ENCODE measurements at regions not wholly inside any gene's neighbourhood (a gene's known extent, or its start where the extent isn't known, plus 50 kb on each side); places are given as distances from the start of the nearest gene placed in this dataset.

DNA sequence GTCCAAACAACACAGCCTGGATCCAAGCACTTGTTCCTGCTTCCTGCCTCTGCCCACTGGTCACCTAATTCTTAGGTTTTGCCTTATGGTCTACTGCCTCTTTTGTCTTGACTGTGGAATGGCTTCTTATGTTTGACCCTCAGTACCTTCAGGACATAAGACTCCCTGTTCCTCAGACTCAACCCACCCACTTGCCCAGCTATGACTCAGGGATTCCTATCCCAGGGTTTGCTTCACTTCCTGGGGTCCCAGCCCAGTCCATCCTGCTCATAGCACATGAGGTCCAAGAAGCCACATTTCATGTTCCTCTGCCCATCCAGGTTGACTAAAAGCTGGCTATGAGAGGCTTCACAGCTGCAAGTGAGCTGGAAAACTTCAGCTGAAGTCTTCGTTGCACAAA is 320.9 kb upstream of the CDH5 start:
- TF ChIP-seq EZH2 (IDR thresholded peaks at IDR 0.05; ENCODE audit: borderline replicate concordance, insufficient read depth, low read depth, low read length, poor library complexity, severe bottlenecking), result no peak
- TF ChIP-seq, protein P1, sequence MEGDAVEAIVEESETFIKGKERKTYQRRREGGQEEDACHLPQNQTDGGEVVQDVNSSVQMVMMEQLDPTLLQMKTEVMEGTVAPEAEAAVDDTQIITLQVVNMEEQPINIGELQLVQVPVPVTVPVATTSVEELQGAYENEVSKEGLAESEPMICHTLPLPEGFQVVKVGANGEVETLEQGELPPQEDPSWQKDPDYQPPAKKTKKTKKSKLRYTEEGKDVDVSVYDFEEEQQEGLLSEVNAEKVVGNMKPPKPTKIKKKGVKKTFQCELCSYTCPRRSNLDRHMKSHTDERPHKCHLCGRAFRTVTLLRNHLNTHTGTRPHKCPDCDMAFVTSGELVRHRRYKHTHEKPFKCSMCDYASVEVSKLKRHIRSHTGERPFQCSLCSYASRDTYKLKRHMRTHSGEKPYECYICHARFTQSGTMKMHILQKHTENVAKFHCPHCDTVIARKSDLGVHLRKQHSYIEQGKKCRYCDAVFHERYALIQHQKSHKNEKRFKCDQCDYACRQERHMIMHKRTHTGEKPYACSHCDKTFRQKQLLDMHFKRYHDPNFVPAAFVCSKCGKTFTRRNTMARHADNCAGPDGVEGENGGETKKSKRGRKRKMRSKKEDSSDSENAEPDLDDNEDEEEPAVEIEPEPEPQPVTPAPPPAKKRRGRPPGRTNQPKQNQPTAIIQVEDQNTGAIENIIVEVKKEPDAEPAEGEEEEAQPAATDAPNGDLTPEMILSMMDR (IDR thresholded peaks at IDR 0.05), result no peak
- Mint-ChIP-seq H3K4me3 (no peak overlapping the region), H3K27ac (no peak overlapping the region), H3K4me1 (no peaks in the 10 kb centered on the region), H3K9me3 (ENCODE audit: insufficient read depth) (no peaks in the 10 kb centered on the region), H3K27me3 (peaks cover 3% of the 10 kb centered on the region)
- no peak for DNase-seq
- ATAC-seq (ENCODE audit: low read depth), result no peak
- Histone ChIP-seq H3K79me2 (ENCODE audit: control insufficient read depth, insufficient read depth, low read length) (no peaks in the 10 kb centered on the region), H3K36me3 (replicated peaks in 1 of 2; ENCODE audit: control extremely low read depth in 1 of 2, control insufficient read depth in 1 of 2, extremely low read depth in 1 of 2, insufficient read depth in 2 of 2, low read length in 1 of 2) (no peaks in the 10 kb centered on the region), H3K4me2 (replicated peaks; ENCODE audit: low read depth, low read length, poor library complexity, severe bottlenecking) (no peak overlapping the region), H3K4me1 (ENCODE audit: control insufficient read depth in 2 of 2, insufficient read depth in 2 of 2, low read length in 2 of 2) (no peaks in the 10 kb centered on the region), H4K20me1 (ENCODE audit: control insufficient read depth, insufficient read depth, low read length, poor library complexity, severe bottlenecking) (no peaks in the 10 kb centered on the region), H3K27ac (ENCODE audit: low read length in 2 of 2) (no peak overlapping the region), H2AFZ (ENCODE audit: insufficient read depth, low read depth, low read length, poor library complexity, severe bottlenecking) (no peak overlapping the region), H3K27me3 (replicated peaks in 1 of 4; ENCODE audit: control extremely low read depth in 1 of 4, control insufficient read depth in 3 of 4, insufficient read depth in 4 of 4, low read length in 3 of 4) (no peaks in the 10 kb centered on the region), H3K9me3 (ENCODE audit: control extremely low read depth in 1 of 3, control insufficient read depth in 2 of 3, insufficient read depth in 1 of 3, low read length in 2 of 3) (peaks cover 0 to 3% (median 0%) of the 10 kb centered on the region in 3 donors), H3K9ac (ENCODE audit: low read length) (no peak overlapping the region), H3K4me3 (ENCODE audit: control extremely low read depth in 1 of 5, extremely low read depth in 1 of 5, insufficient read depth in 1 of 5, low read depth in 2 of 5, low read length in 4 of 5) (no peak overlapping the region)
- POLR2A ChIA-PET, result no interaction called here
- 80% methylated on average over 1 of the region's 1 CpG for WGBS (ENCODE audit: insufficient coverage)
- CTCF ChIA-PET, result no interaction called here
- intact Hi-C loops (cut with micrococcal nuclease), result no loop called here

DNA sequence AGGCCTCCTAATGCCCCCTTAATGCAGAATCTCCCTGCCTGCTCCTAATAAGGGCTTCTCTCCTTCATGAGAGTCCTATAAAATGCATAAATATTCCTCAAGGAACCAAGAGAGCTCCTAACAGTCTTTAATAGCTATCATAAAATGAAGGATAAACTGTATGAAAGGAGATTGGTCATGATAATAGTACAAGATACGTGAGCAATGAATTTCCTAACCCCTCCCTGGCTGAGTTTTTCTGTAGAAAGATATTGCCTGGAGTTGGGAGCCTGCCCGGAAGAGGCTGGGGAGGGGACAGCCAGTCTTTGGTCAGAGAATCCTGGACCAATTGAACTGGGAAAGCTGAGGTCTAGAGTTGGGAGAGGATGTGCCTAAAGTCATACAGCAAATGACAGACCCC is 321.9 kb upstream of the CDH5 start:
- Histone ChIP-seq H2AFZ (ENCODE audit: insufficient read depth, low read depth, low read length, poor library complexity, severe bottlenecking) (no peak overlapping the region), H3K27me3 (replicated peaks in 1 of 4; ENCODE audit: control extremely low read depth in 1 of 4, control insufficient read depth in 3 of 4, insufficient read depth in 4 of 4, low read length in 3 of 4) (no peaks in the 10 kb centered on the region), H4K20me1 (ENCODE audit: control insufficient read depth, insufficient read depth, low read length, poor library complexity, severe bottlenecking) (no peaks in the 10 kb centered on the region), H3K79me2 (ENCODE audit: control insufficient read depth, insufficient read depth, low read length) (no peaks in the 10 kb centered on the region), H3K9ac (ENCODE audit: low read length) (no peak overlapping the region), H3K36me3 (replicated peaks in 1 of 2; ENCODE audit: control extremely low read depth in 1 of 2, control insufficient read depth in 1 of 2, extremely low read depth in 1 of 2, insufficient read depth in 2 of 2, low read length in 1 of 2) (no peaks in the 10 kb centered on the region), H3K4me3 (ENCODE audit: control extremely low read depth in 1 of 5, extremely low read depth in 1 of 5, insufficient read depth in 1 of 5, low read depth in 2 of 5, low read length in 4 of 5) (no peak overlapping the region), H3K4me2 (replicated peaks; ENCODE audit: low read depth, low read length, poor library complexity, severe bottlenecking) (no peak overlapping the region), H3K9me3 (ENCODE audit: control extremely low read depth in 1 of 3, control insufficient read depth in 2 of 3, insufficient read depth in 1 of 3, low read length in 2 of 3) (peaks cover 0 to 3% (median 0%) of the 10 kb centered on the region in 3 donors), H3K27ac (ENCODE audit: low read length in 2 of 2) (no peak overlapping the region), H3K4me1 (ENCODE audit: control insufficient read depth in 2 of 2, insufficient read depth in 2 of 2, low read length in 2 of 2) (no peaks in the 10 kb centered on the region)
- CTCF ChIA-PET, result no interaction called here
- H3K4me3 Mint-ChIP-seq, result no peak overlapping the region
- WGBS (ENCODE audit: insufficient coverage), result 56% methylated on average over 2 of the region's 2 CpGs
- TF ChIP-seq, protein P1 (IDR thresholded peaks at IDR 0.05), result no peak
- TF ChIP-seq EZH2 (IDR thresholded peaks at IDR 0.05; ENCODE audit: borderline replicate concordance, insufficient read depth, low read depth, low read length, poor library complexity, severe bottlenecking), result no peak
- peaks cover 6% of the 10 kb centered on the region for H3K27me3 Mint-ChIP-seq
- POLR2A ChIA-PET, result no interaction called here
- intact Hi-C loops (cut with micrococcal nuclease), result no loop called here
- no peaks in the 10 kb centered on the region for H3K4me1 Mint-ChIP-seq
- H3K27ac Mint-ChIP-seq, result no peak overlapping the region
- ATAC-seq (ENCODE audit: low read depth) (no peak), DNase-seq (no peak)
- no peaks in the 10 kb centered on the region for H3K9me3 Mint-ChIP-seq (ENCODE audit: insufficient read depth)
